ENCODE measurements at regions not wholly inside any gene's neighbourhood (a gene's known extent, or its start where the extent isn't known, plus 50 kb on each side); places are given as distances from the start of the nearest gene placed in this dataset.

GRCh38 chr12:94078138-94078723 lies 70.1 kb upstream of the PLXNC1 start:
- no peak for TF ChIP-seq CTCF (IDR thresholded peaks at IDR 0.05)
- H3K9me3 ChIP-seq, result no peaks in the 10 kb centered on the region
- no peaks in the 10 kb centered on the region for H3K36me3 ChIP-seq
- H3K4me3 ChIP-seq (ENCODE audit: low read depth in 1 of 2, low read length in 1 of 2), result no peak overlapping the region
- H3K27ac ChIP-seq, result no peak overlapping the region
- peaks cover 3% of the 10 kb centered on the region for H3K27me3 ChIP-seq
- no peaks in the 10 kb centered on the region for H3K4me1 ChIP-seq (ENCODE audit: control insufficient read depth in 1 of 2, insufficient read depth in 1 of 2, low read depth in 1 of 2, low read length in 1 of 2)

DNA sequence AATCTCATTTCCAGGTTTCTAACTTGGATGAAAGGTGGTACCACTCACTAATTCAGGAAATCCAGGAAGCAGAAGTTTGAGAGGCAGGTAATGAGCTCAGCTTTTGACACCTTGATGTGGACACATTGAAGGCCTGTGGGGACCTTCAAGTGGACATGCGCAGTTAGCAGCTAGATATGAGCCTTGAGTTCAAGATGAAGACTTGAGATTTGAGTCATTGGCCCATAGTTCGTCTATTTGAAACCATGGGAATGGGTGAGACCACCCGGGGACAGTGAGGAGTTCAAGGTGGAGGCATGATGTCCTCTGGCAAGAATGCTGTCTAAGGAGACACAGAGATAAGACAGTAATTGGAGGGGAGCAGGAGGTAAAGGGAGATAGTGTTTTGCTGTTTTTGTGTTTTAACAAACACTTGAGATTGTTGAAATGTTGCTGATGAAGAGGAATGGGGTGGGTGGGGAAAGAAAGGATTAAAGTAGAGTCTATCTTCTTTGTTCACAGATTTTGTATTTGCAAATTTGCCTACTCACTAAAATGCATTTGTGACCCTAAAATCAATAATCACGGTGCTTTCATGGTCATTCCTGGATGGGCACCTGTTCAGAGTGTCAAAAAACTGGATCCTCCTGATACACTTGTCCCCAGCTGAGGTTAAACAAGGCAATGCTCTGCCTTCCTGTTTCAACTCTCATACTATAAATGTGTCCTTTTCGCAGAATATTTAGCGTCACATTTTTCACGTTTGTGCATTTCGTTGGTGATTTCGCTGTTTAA lies 69.5 kb upstream of the PLXNC1 start:
- no peaks in the 10 kb centered on the region for H3K4me1 ChIP-seq (ENCODE audit: control insufficient read depth in 1 of 2, insufficient read depth in 1 of 2, low read depth in 1 of 2, low read length in 1 of 2)
- no peaks in the 10 kb centered on the region for H3K9me3 ChIP-seq
- H3K4me3 ChIP-seq (ENCODE audit: low read depth in 1 of 2, low read length in 1 of 2), result no peak overlapping the region
- no peaks in the 10 kb centered on the region for H3K36me3 ChIP-seq
- TF ChIP-seq CTCF (IDR thresholded peaks at IDR 0.05), result no peak
- H3K27me3 ChIP-seq, result peaks cover 3% of the 10 kb centered on the region
- H3K27ac ChIP-seq, result no peak overlapping the region

GRCh38 chr12:94079566-94080340 lies 68.6 kb upstream of the PLXNC1 start:
- Histone ChIP-seq H3K9me3 (no peaks in the 10 kb centered on the region), H3K4me1 (ENCODE audit: control insufficient read depth in 1 of 2, insufficient read depth in 1 of 2, low read depth in 1 of 2, low read length in 1 of 2) (no peaks in the 10 kb centered on the region), H3K4me3 (ENCODE audit: low read depth in 1 of 2, low read length in 1 of 2) (no peak overlapping the region), H3K27ac (no peak overlapping the region), H3K36me3 (no peaks in the 10 kb centered on the region), H3K27me3 (peaks cover 3% of the 10 kb centered on the region)
- no peak for TF ChIP-seq CTCF (IDR thresholded peaks at IDR 0.05)

GRCh38 chr12:94080341-94081009 lies 67.9 kb upstream of the PLXNC1 start:
- no peak overlapping the region for H3K27ac ChIP-seq
- no peaks in the 10 kb centered on the region for H3K4me1 ChIP-seq (ENCODE audit: control insufficient read depth in 1 of 2, insufficient read depth in 1 of 2, low read depth in 1 of 2, low read length in 1 of 2)
- no peaks in the 10 kb centered on the region for H3K9me3 ChIP-seq
- no peak for TF ChIP-seq CTCF (IDR thresholded peaks at IDR 0.05)
- no peaks in the 10 kb centered on the region for H3K36me3 ChIP-seq
- peaks cover 3% of the 10 kb centered on the region for H3K27me3 ChIP-seq
- H3K4me3 ChIP-seq (ENCODE audit: low read depth in 1 of 2, low read length in 1 of 2), result no peak overlapping the region

GRCh38 chr12:94082690-94083089 lies 65.7 kb upstream of the PLXNC1 start:
- no peak for TF ChIP-seq CTCF (IDR thresholded peaks at IDR 0.05)
- Histone ChIP-seq H3K27me3 (peaks cover 3% of the 10 kb centered on the region), H3K9me3 (no peaks in the 10 kb centered on the region), H3K27ac (no peak overlapping the region), H3K4me3 (ENCODE audit: low read depth in 1 of 2, low read length in 1 of 2) (no peak overlapping the region), H3K36me3 (no peaks in the 10 kb centered on the region), H3K4me1 (ENCODE audit: control insufficient read depth in 1 of 2, insufficient read depth in 1 of 2, low read depth in 1 of 2, low read length in 1 of 2) (no peaks in the 10 kb centered on the region)

Data from neutrophil (primary cell).